Fibroblast of mammary gland (primary cell): ENCODE measurements at regions not wholly inside any gene's neighbourhood (a gene's known extent, or its start where the extent isn't known, plus 50 kb on each side); places are given as distances from the start of the nearest gene placed in this dataset.
A peak's percentile ranks its signal among the peaks of the same experiment; 100 is the strongest.

Experiments used
- DNase-seq: peaks from one replicate; pipeline ENCODE4 v3.0.0-alpha.2; 2010; ENCODE audit warnings: low read depth
- H3K4me3 ChIP-seq: 2 replicates; pipeline ENCODE4 v1.5.1; 2011; ENCODE audit warnings: low read depth, mild to moderate bottlenecking, low read length, moderate library complexity; ENCODE audit not compliant: control insufficient read depth
- CTCF ChIP-seq: conservative IDR thresholded peaks from 2 replicates; pipeline ENCODE4 v1.5.1; 2011; ENCODE audit warnings: low read depth, low read length, inconsistent platforms; ENCODE audit not compliant: control insufficient read depth, insufficient read depth

- DNase-seq, result no peak
- TF ChIP-seq CTCF, result no peak
- no peak overlapping the region for H3K4me3 ChIP-seq
Measured at GRCh38 chr4:67091673-67092072, 453.6 kb downstream of the CENPC start.

- TF ChIP-seq CTCF, result peak; percentile 50
- H3K4me3 ChIP-seq, result no peak overlapping the region
- peak; percentile 30 for DNase-seq
Measured at GRCh38 chr4:67087897-67088296, 457.4 kb downstream of the CENPC start.

- DNase-seq, result no peak
- TF ChIP-seq CTCF, result no peak
- H3K4me3 ChIP-seq, result no peak overlapping the region
Measured at GRCh38 chr4:67084783-67085182, 460.5 kb downstream of the CENPC start.

- no peak overlapping the region for H3K4me3 ChIP-seq
- no peak for TF ChIP-seq CTCF
- no peak for DNase-seq
Measured at GRCh38 chr4:67083496-67083895, 461.8 kb downstream of the CENPC start.

- DNase-seq, result no peak
- no peak for TF ChIP-seq CTCF
Measured at GRCh38 chr4:67082746-67083145, 462.6 kb downstream of the CENPC start.

GRCh38 chr4:67080046-67080557, 465.2 kb downstream of the CENPC start:
- no peak for DNase-seq
- no peak for TF ChIP-seq CTCF

More at GRCh38 chr4:67082746-67083145, 462.6 kb downstream of the CENPC start:
- no peak overlapping the region for H3K4me3 ChIP-seq

GRCh38 chr4:67071641-67072040, 473.7 kb downstream of the CENPC start:
- no peak for DNase-seq
- H3K4me3 ChIP-seq, result no peak overlapping the region
- TF ChIP-seq CTCF, result no peak

More at GRCh38 chr4:67080046-67080557, 465.2 kb downstream of the CENPC start:
- H3K4me3 ChIP-seq, result no peak overlapping the region
